ENCODE measurements at regions not wholly inside any gene's neighbourhood (a gene's known extent, or its start where the extent isn't known, plus 50 kb on each side); places are given as distances from the start of the nearest gene placed in this dataset.
A peak's percentile ranks its signal among the peaks of the same experiment; 100 is the strongest.
"Not testable (repeated sequence)": the region's sequence is repeated elsewhere in the genome, so short reads cannot be mapped to it uniquely, and the experiment has no call there.

- Histone ChIP-seq H3K27me3 (no peaks in the 10 kb centered on the region), H3K27ac (no peak overlapping the region), H3K4me1 (ENCODE audit: low read depth) (no peaks in the 10 kb centered on the region), H3K36me3 (no peaks in the 10 kb centered on the region), H3K4me3 (no peak overlapping the region), H3K9me3 (ENCODE audit: low read depth) (no peaks in the 10 kb centered on the region)
- TF ChIP-seq, protein P1, sequence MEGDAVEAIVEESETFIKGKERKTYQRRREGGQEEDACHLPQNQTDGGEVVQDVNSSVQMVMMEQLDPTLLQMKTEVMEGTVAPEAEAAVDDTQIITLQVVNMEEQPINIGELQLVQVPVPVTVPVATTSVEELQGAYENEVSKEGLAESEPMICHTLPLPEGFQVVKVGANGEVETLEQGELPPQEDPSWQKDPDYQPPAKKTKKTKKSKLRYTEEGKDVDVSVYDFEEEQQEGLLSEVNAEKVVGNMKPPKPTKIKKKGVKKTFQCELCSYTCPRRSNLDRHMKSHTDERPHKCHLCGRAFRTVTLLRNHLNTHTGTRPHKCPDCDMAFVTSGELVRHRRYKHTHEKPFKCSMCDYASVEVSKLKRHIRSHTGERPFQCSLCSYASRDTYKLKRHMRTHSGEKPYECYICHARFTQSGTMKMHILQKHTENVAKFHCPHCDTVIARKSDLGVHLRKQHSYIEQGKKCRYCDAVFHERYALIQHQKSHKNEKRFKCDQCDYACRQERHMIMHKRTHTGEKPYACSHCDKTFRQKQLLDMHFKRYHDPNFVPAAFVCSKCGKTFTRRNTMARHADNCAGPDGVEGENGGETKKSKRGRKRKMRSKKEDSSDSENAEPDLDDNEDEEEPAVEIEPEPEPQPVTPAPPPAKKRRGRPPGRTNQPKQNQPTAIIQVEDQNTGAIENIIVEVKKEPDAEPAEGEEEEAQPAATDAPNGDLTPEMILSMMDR (IDR thresholded peaks at IDR 0.05; ENCODE audit: low read depth, low read length): no peak
- DNase-seq (ENCODE audit: low read depth in 1 of 2, low spot score in 1 of 2): no peak
Observed at GRCh38 chr6:126217497-126217896, 122.4 kb upstream of the CENPW start.

GRCh38 chr6:126220901-126221300 lies 119.0 kb upstream of the CENPW start:
- not testable (repeated sequence) for DNase-seq (ENCODE audit: low read depth in 1 of 2, low spot score in 1 of 2); H3K36me3 ChIP-seq; H3K4me1 ChIP-seq (ENCODE audit: low read depth); H3K27me3 ChIP-seq; H3K27ac ChIP-seq; H3K4me3 ChIP-seq; H3K9me3 ChIP-seq (ENCODE audit: low read depth)

DNA sequence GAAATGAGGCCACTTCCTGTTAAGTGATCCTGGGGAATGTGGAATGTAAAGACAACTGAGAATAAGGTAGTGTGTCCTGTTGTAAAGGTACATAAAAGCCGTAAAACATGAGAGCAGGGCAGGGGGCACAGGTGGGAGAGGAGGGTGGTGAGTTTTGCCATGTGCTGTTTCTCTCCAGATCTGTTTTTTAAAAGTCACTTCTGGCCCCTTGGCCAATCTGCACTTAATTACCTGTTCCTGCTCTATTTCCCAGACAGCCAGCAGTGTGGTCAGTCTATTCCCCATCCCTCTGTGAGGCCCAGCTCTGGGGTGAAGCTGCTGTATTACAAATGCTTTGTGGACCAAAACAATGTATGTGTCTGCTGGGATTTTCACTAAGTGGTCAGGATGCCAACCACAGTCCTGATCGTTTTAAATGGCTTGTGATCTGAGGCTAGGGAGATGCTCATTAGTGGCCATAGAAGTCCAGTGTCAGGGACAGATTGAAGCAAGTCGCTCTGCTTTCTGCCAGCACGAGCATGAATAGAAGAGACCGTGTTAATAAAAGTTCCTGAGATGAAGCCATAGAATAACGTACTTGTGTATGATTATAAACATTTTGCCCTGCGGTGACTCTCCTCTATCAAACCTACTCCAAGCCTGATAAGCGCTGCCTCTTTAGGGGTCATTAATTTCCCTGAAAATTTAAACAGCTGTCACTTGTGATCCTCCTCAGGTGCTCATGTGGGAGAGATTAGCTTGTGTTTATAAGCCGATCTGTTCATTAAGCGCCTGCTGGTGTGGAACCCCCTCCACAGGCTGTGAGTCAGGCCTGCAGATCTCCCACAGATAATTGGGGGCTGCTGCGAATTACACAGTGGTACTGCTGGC lies 111.8 kb upstream of the CENPW start:
- H3K4me1 ChIP-seq (ENCODE audit: low read depth): peaks cover 12% of the 10 kb centered on the region
- H3K27me3 ChIP-seq: no peaks in the 10 kb centered on the region
- DNase-seq (ENCODE audit: low read depth in 1 of 2, low spot score in 1 of 2): peak in 1 of 2 donors; percentile 7
- TF ChIP-seq, protein P1 (IDR thresholded peaks at IDR 0.05; ENCODE audit: low read depth, low read length): no peak
- peak overlapping the region; percentile 31 for H3K27ac ChIP-seq
- no peaks in the 10 kb centered on the region for H3K9me3 ChIP-seq (ENCODE audit: low read depth)
- no peak overlapping the region for H3K4me3 ChIP-seq
- no peaks in the 10 kb centered on the region for H3K36me3 ChIP-seq

DNA sequence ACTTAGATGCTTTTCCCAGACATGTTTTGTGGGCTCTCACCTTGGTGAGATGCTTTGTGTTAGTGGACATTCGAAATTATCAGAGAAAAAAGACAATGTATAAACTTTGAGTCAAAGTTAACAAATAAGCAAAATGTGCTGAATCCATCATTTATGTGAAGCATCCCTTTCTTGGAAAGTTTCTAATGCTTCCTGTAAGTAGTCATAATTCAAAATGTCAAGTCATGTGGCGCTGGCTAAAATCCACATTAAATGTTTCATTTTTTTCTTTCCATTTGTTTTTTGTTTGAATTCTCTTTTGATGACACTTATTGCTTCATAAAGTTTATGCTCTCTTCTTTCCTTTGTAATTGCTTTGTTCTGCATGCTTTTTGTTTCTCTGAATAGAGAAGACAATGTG lies 107.2 kb upstream of the CENPW start:
- Histone ChIP-seq H3K9me3 (ENCODE audit: low read depth) (no peaks in the 10 kb centered on the region), H3K27ac (no peak overlapping the region), H3K27me3 (no peaks in the 10 kb centered on the region), H3K4me1 (ENCODE audit: low read depth) (peaks cover 8% of the 10 kb centered on the region), H3K36me3 (no peaks in the 10 kb centered on the region), H3K4me3 (no peak overlapping the region)
- TF ChIP-seq, protein P1 (IDR thresholded peaks at IDR 0.05; ENCODE audit: low read depth, low read length): no peak
- no peak for DNase-seq (ENCODE audit: low read depth in 1 of 2, low spot score in 1 of 2)

GRCh38 chr6:126233192-126233591 lies 106.7 kb upstream of the CENPW start:
- Histone ChIP-seq H3K4me3 (no peak overlapping the region), H3K9me3 (ENCODE audit: low read depth) (no peaks in the 10 kb centered on the region), H3K4me1 (ENCODE audit: low read depth) (peaks cover 3% of the 10 kb centered on the region), H3K27ac (no peak overlapping the region), H3K27me3 (no peaks in the 10 kb centered on the region), H3K36me3 (no peaks in the 10 kb centered on the region)
- no peak for DNase-seq (ENCODE audit: low read depth in 1 of 2, low spot score in 1 of 2)
- TF ChIP-seq, protein P1 (IDR thresholded peaks at IDR 0.05; ENCODE audit: low read depth, low read length): no peak

DNA sequence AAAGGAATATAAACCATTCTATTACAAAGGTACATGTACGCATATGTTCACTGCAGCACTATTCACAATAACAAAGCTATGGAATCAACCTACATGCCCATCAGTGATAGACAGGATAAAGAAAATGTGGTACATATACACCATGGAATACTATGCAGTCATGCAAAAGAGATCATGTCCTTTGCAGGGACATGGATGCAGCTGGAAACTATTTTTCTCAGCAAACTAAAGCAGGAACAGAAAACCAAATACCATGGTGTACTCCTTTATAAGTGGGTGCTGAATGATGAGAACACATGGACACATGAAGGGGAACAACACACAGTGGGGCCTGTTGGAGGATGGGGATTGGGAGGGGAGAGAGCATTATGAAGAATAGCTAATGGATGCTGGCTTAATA lies 104.6 kb upstream of the CENPW start:
- H3K36me3 ChIP-seq: no peaks in the 10 kb centered on the region
- no peak overlapping the region for H3K27ac ChIP-seq
- TF ChIP-seq, protein P1 (IDR thresholded peaks at IDR 0.05; ENCODE audit: low read depth, low read length): no peak
- no peak overlapping the region for H3K4me3 ChIP-seq
- DNase-seq (ENCODE audit: low read depth in 1 of 2, low spot score in 1 of 2): no peak
- H3K27me3 ChIP-seq: no peaks in the 10 kb centered on the region
- no peaks in the 10 kb centered on the region for H3K4me1 ChIP-seq (ENCODE audit: low read depth)
- no peaks in the 10 kb centered on the region for H3K9me3 ChIP-seq (ENCODE audit: low read depth)
